RWPE2 (cell line): ENCODE measurements at regions not wholly inside any gene's neighbourhood (a gene's known extent, or its start where the extent isn't known, plus 50 kb on each side); places are given as distances from the start of the nearest gene placed in this dataset.
A peak's percentile ranks its signal among the peaks of the same experiment; 100 is the strongest.

Source experiments
- ATAC-seq: fragments of 200-7000 bp; cut with Tn5 transposase; 3 replicates; pipeline ENCODE4 v1.9.1; 2021; ENCODE audit warnings: low read depth
- DNase-seq: peaks from one replicate; pipeline ENCODE4 v3.0.0-alpha.2; 2020; ENCODE audit warnings: low spot score
- H3K27ac ChIP-seq: fragments of 450-650 bp; 2 replicates; pipeline ENCODE4 v1.5.1; 2017; ENCODE audit warnings: mild to moderate bottlenecking; ENCODE audit not compliant: poor library complexity, severe bottlenecking
- H3K27me3 ChIP-seq: fragments of 250-450 bp; sonication (Bioruptor Pico); 2 replicates; pipeline ENCODE4 v1.5.1; 2021; ENCODE audit warnings: mild to moderate bottlenecking, moderate library complexity; ENCODE audit not compliant: insufficient read depth, poor library complexity, severe bottlenecking
- H3K36me3 ChIP-seq: fragments of 250-450 bp; sonication (Bioruptor Pico); 2 replicates; pipeline ENCODE4 v1.5.1; 2020; ENCODE audit warnings: low read depth, mild to moderate bottlenecking, moderate library complexity
- H3K4me1 ChIP-seq: fragments of 250-450 bp; sonication (Bioruptor Pico); 2 replicates; pipeline ENCODE4 v1.5.1; 2021; ENCODE audit warnings: mild to moderate bottlenecking, moderate library complexity; ENCODE audit not compliant: insufficient read depth, poor library complexity, severe bottlenecking
- H3K4me3 ChIP-seq: fragments of 250-450 bp; sonication (Bioruptor Pico); 2 replicates; pipeline ENCODE4 v1.5.1; 2021; ENCODE audit warnings: mild to moderate bottlenecking, moderate library complexity; ENCODE audit not compliant: severe bottlenecking
- H3K9me3 ChIP-seq: fragments of 250-450 bp; sonication (Bioruptor Pico); 2 replicates; pipeline ENCODE4 v1.5.1; 2021; ENCODE audit warnings: mild to moderate bottlenecking, moderate library complexity; ENCODE audit not compliant: severe bottlenecking
- CTCF ChIP-seq: fragments of 450-650 bp; IDR thresholded peaks from one replicate; pipeline ENCODE4 v1.5.1; 2017; ENCODE audit warnings: mild to moderate bottlenecking, moderate library complexity; ENCODE audit not compliant: poor library complexity, severe bottlenecking

DNA sequence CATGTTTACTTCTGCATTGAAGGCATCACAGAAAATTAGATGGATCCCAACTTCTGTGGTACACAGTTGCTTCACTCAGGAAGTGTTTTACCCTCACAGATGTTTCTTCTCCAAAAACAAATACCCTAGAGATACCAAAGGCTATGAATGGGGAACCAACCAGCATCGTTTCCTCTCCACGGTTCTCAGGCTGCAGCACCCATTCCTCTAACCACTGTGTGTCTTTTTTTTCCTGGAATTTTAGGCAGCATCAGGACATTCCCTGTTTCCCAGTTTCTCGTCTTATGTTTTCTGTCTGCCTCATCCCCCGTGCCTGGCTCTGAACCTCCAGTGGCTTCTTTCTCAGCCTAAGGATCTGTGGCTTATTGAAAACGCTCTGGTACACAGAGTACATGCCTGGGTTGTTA, 72.0 kb upstream of the TBX5 start:
- TF ChIP-seq CTCF, result no peak
- peaks cover 90% of the 10 kb centered on the region for H3K27me3 ChIP-seq

DNA sequence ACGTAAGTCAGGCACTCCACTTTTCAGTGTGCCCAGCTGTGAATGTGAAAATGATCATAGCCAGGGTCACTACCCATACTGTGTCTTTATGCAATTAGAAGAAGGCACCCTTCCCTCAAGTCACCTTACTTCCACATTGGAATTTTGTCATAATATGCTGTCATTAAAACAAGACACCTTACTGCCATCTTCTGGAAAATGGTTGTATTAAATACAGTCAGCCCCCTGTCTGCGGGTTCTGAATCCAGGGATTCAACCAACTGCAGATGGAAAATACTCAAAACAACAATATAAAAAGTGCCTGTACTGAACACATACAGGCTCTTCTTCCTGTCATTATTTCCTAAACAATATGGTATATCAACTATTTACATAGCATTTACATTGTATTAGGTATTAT, 70.2 kb upstream of the TBX5 start:
- peak; percentile 55 for TF ChIP-seq CTCF
- ATAC-seq (0 out of 3 replicates have a peak, but pooled peaks have one; percentile 46), DNase-seq (no peak)
- Histone ChIP-seq H3K9me3 (no peaks in the 10 kb centered on the region), H3K27me3 (peaks cover 81% of the 10 kb centered on the region), H3K4me1 (no peaks in the 10 kb centered on the region), H3K36me3 (no peaks in the 10 kb centered on the region), H3K27ac (no peak overlapping the region), H3K4me3 (no peak overlapping the region)

More for the DNA sequence above, 72.0 kb upstream of the TBX5 start:
- Histone ChIP-seq H3K36me3 (no peaks in the 10 kb centered on the region), H3K4me1 (no peaks in the 10 kb centered on the region), H3K27ac (no peak overlapping the region), H3K4me3 (no peak overlapping the region), H3K9me3 (no peaks in the 10 kb centered on the region)
- DNase-seq, result no peak
- no peak for ATAC-seq

GRCh38 chr12:114473717-114474116, 67.8 kb upstream of the TBX5 start:
- Histone ChIP-seq H3K4me1 (no peaks in the 10 kb centered on the region), H3K36me3 (no peaks in the 10 kb centered on the region), H3K4me3 (no peak overlapping the region), H3K27me3 (peaks cover 59% of the 10 kb centered on the region), H3K27ac (no peak overlapping the region), H3K9me3 (no peaks in the 10 kb centered on the region)
- no peak for TF ChIP-seq CTCF
- ATAC-seq (no peak), DNase-seq (no peak)

DNA sequence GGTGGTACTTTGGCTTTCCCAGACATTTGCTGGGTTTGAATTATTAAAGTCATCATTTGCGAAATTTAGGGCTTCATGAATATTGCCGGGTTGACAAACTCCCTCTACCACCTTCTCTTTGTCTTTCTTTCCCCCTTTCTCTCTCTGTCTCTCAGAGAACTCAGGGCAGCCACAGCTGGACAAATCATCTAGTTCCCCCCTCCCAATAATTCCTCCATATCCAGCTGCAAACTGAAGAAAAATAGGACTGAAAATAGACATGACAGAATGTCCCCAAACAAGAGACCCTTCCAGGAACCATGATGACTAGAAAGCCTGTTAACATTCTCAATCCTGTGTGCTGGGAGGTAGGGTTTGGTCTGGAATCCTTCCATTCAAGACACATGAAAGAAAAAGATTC, 67.1 kb upstream of the TBX5 start:
- peaks cover 53% of the 10 kb centered on the region for H3K27me3 ChIP-seq
- no peak for DNase-seq
- TF ChIP-seq CTCF, result no peak

GRCh38 chr12:114457620-114458019, 51.7 kb upstream of the TBX5 start:
- no peak overlapping the region for H3K4me3 ChIP-seq
- peaks cover 33% of the 10 kb centered on the region for H3K27me3 ChIP-seq
- DNase-seq, result no peak
- no peak overlapping the region for H3K27ac ChIP-seq
- no peak for ATAC-seq
- no peak for TF ChIP-seq CTCF
- H3K4me1 ChIP-seq, result no peaks in the 10 kb centered on the region
- no peaks in the 10 kb centered on the region for H3K36me3 ChIP-seq
- H3K9me3 ChIP-seq, result no peaks in the 10 kb centered on the region

More for the DNA sequence above, 67.1 kb upstream of the TBX5 start:
- Histone ChIP-seq H3K4me3 (no peak overlapping the region), H3K36me3 (no peaks in the 10 kb centered on the region), H3K27ac (no peak overlapping the region), H3K9me3 (no peaks in the 10 kb centered on the region), H3K4me1 (no peaks in the 10 kb centered on the region)
- ATAC-seq, result no peak
